HG03521 (cell line): ENCODE measurements at regions not wholly inside any gene's neighbourhood (a gene's known extent, or its start where the extent isn't known, plus 50 kb on each side); places are given as distances from the start of the nearest gene placed in this dataset.
"Not testable (repeated sequence)": the region's sequence is repeated elsewhere in the genome, so short reads cannot be mapped to it uniquely, and the experiment has no call there.

Experiments
- ATAC-seq: cut with Tn5 transposase; IDR thresholded peaks from one replicate; pipeline ENCODE4 v1.9.1; 2021; ENCODE audit warnings: mild to moderate bottlenecking, moderate library complexity; ENCODE audit not compliant: unreplicated experiment

DNA sequence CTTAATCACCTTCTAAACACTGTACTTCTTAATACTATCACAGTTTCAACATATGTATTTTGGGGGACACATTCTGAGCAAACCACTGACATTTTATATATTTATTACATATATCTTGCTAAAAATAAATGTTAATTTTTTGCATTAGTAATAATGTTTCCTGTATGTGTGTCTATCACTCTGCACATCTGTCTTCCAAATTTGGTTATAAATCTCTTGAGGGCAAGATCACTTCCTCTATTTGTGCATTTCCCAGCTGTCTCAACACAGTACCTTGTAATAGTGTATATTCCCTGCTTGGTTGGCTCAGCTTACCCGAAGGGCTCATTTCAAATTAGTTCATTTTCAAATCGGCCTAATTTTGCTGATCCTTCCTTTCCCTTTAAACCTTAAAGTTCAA lies 617.1 kb upstream of the GYPC start:
- ATAC-seq = no peak

GRCh38 chr2:126041391-126042047 lies 614.4 kb upstream of the GYPC start:
- ATAC-seq = no peak

- no peak for ATAC-seq
Measured at GRCh38 chr2:126042089-126042488, 613.9 kb upstream of the GYPC start.

GRCh38 chr2:126048719-126049118 lies 607.2 kb upstream of the GYPC start:
- no peak for ATAC-seq

GRCh38 chr2:126049461-126049860 lies 606.5 kb upstream of the GYPC start:
- ATAC-seq = no peak

DNA sequence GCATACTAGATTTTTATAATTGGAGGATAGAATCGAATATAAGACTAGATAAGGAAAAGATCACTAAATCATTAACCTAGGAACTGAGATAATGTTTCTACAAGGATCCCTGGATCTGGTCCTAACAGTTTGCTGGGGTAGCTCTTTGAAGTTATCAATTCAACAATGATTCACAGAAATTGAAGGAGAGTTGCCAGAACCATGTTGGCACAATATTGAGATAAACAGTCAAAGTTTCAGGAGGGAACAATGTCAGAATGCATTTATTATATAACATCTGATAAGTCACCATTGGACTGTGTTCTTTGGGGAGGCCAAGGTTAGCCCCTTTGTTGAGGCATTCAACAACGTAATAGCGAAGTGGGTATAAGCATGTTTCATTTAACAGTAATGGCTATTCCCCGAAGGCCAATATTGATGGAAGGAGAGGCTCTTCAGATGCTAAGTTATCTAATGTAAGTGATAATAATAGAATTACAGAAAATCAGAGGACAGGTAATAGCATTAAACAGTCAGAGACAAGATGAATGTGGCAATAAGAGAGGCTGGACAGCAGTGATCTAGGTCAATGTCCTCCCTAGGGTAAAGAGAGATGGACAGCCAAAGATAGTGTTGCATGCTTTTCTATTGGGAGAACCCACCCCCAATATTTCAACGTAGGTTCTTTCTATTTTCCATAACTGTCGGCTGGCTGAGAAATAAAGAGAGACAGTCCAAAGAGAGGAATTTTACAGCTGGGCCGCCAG lies 604.8 kb upstream of the GYPC start:
- no peak for ATAC-seq

- not testable (repeated sequence) for ATAC-seq
Measured at GRCh38 chr2:126051737-126052240, 604.2 kb upstream of the GYPC start.

- no peak for ATAC-seq
Measured at GRCh38 chr2:126059379-126059778, 596.6 kb upstream of the GYPC start.

DNA sequence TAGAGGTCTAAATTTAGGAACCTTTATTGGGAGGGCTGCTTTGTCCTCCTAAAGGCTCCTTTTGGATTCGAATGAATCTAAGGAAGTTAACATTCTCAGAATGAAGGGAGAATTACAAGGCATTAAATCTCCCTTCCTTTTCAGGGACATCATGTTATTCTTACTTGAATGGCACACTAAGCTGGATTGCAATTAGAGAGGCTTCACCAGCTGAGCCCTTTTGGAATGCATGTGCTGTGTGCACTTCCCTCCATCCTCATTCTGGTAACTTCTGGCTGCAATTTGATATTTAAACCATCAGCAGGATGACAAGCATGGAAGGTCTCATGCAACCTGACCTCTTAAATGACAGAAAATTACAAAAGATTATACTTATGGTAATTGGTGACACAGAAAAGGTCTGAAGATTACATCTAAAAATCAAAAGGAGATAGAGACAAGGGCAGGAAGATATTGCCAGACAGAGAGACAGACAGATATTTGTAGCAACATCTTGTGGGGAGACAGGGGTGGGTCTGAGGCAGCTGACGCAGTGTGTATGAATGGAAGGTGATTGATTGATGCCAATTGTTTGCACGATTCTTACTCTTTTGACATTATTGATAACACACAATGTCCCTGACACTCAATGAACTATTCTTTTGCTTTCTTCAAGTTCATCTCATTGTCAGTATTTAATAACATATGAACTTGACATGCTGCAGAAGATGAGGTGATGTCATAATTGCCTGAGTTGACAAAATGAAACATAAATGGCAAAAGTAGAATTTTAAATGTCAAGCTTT lies 570.8 kb upstream of the GYPC start:
- ATAC-seq = no peak

DNA sequence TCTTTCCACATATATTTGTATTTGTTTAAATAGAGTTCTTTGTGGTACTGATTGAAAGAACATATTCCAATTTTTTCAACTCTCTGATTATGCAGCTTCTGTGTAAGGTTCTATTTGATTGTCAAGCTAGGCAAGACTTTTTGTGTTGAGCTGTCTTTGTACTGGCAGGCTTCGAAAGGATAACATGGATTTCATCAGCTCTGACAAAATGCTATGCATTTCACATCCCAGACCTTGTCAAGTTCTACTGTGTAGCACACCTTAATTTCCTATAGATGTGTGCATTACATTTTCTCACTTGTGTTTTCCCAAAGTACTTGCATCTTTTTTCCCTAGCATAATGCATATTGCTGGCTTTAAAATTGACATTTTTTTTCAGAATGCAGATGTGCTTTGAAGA lies 555.0 kb upstream of the GYPC start:
- ATAC-seq = no peak

GRCh38 chr2:126106006-126106405 lies 550.0 kb upstream of the GYPC start:
- ATAC-seq = no peak

GRCh38 chr2:126107883-126108282 lies 548.1 kb upstream of the GYPC start:
- no peak for ATAC-seq

GRCh38 chr2:126115975-126116374 lies 540.0 kb upstream of the GYPC start:
- ATAC-seq = no peak

- ATAC-seq = no peak
Measured at GRCh38 chr2:126117886-126118285, 538.1 kb upstream of the GYPC start.

- ATAC-seq = no peak
Measured at GRCh38 chr2:126145752-126146151, 510.2 kb upstream of the GYPC start.

DNA sequence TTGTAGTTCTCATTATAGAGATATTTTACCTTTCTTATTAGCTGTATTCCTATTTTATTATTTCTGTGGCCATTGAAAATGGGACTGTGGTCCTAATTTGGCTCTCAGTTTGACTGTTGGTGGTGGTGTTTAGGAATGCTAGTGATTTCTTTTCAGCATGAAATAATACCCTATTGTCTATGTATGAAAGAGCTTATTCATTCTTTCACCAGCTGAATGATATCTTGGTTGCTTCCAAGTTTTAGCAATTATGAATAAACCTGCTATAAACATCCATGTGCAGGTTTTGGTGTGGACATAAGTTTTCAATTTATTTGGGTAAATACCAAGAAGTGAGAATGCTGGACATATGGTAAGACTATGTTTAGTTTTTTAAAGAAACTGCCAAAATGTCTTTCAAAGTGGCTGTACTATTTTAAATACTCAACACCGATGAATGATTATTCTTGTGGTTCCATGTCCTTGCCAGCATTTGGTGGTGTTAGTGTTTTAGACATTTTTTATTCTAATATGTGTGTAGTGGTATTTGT lies 501.6 kb upstream of the GYPC start:
- ATAC-seq = no peak

GRCh38 chr2:126160950-126161349 lies 495.0 kb upstream of the GYPC start:
- not testable (repeated sequence) for ATAC-seq

GRCh38 chr2:126172631-126173184 lies 483.2 kb upstream of the GYPC start:
- no peak for ATAC-seq

DNA sequence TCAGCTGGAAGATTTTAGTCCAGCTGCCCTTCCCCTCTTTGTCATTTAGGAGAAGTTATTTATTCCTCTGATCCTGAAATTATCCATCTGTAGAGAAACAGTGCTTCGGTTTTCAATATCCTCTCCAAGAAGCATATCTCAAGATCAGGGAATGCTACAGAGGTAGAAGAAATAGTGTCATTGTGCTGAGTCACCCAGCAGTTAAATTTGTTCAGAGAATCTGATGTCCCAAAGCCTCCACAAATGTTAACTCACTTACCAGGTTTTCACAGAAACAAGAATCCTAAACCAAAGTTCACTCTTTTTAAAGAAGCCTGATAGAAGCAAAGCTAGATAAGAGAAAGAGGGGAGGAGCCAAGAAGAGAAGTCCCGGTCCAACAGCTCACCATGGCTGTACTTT lies 480.7 kb upstream of the GYPC start:
- ATAC-seq = no peak

GRCh38 chr2:126177479-126177878 lies 478.5 kb upstream of the GYPC start:
- no peak for ATAC-seq

DNA sequence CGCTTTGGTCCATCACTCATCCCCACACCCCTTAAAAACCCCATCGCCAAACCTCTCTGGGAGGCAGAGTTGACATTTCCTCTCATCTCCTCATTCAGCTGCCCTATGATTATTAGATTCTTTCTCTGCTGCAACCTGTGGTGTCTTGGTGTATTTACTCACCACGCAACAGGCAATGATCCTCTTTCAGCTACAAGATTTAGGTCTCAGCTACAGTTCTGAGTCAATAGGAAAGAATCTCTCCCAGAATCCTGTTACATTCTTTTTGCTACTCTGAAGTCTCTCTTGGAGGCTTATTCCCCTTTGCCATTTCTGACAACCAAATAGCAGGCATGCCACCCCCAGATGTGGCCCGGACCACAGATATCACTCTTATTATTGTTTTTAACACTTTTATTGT lies 468.3 kb upstream of the GYPC start:
- no peak for ATAC-seq
